Islet of Langerhans (tissue), 1 donor: ENCODE measurements at regions not wholly inside any gene's neighbourhood (a gene's known extent, or its start where the extent isn't known, plus 50 kb on each side); places are given as distances from the start of the nearest gene placed in this dataset.

Experiments
- FAIRE-seq: peaks from one replicate; lab custom pipeline; 2011; peaks lifted over from hg19 to GRCh38; lab: Jason Lieb, UNC

GRCh38 chr22:48438096-48438495, 1389.6 kb downstream of the BRD1 start:
- FAIRE-seq: no peak

- no peak for FAIRE-seq
These were observed 1391.3 kb downstream of the BRD1 start for GRCh38 chr22:48436201-48436931.

DNA sequence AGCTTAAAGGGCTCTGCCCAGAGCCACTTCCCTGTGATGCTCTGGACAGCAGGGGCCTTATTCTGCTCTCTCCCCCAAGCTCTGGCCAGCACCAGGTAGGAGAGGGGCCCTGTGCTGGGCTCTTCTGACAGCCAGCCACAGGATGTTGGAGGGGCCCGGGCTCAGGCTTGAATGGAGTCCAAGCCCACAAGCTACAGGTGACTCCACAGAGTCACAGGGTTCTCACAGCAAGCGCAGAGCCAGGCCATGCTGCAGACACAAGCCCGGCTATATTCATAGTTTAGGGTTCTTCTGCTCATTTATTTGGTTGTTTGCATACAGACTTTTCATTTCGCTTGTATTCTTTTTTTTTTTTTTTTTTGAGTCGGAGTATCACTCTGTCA, 1392.8 kb downstream of the BRD1 start:
- no peak for FAIRE-seq

DNA sequence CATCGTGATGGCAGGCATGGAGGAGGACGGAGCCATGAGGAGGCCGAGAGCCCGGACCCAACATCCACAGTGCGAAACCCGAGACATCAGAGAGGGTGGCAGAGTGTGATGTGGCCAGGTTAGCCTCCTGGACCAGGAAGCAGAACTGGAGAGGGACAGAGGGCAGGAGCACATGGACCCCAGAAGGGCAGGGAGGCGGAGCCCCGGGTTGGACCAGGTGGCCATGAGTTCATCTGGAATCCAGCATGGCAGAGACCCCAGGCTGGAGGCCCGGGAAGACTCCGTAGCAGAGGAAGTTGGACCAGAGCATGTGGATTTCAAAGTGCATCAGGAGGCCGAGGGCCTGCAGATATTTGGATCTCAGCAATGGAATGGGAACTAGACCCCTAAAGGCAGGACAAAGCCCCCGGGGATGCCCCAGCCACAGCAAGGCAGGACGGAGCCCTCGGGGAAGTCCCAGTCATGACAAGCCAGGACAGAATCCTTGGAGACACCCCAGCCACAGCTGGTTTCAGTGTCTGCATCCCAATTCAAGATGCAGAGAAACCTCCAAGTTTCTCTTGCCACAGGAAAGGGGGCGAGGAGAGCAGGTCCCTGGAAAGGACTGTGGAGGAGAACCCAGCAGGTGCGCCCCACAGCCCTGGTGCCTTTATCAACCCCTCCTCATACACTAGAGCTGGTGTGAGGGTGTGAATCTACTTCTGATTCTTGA, 1393.4 kb downstream of the BRD1 start:
- FAIRE-seq: no peak

DNA sequence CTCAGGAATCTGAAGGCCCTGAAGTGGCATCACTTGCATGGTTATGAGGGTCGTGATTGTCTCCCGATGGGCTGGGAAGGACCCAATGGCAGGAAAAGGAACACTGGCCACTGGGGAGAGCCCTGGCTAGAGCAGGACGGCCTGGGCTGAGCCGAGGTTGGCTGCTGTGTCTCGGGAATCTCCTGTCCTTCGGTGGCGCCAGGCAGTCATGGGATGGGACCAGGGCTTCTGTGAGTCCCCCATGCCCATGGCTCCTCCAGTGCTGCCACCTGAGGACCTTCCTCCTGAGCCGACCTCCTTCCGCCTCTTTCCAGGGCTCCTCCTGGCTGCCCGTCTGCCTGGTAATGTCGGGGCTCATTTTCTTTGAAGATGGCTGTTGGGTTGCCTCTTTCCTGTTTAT, 1394.0 kb downstream of the BRD1 start:
- FAIRE-seq: no peak

GRCh38 chr22:48432781-48433518, 1394.7 kb downstream of the BRD1 start:
- no peak for FAIRE-seq

GRCh38 chr22:48431536-48432315, 1395.9 kb downstream of the BRD1 start:
- no peak for FAIRE-seq

GRCh38 chr22:48431014-48431413, 1396.7 kb downstream of the BRD1 start:
- FAIRE-seq: no peak

GRCh38 chr22:48429446-48430020, 1398.1 kb downstream of the BRD1 start:
- no peak for FAIRE-seq

DNA sequence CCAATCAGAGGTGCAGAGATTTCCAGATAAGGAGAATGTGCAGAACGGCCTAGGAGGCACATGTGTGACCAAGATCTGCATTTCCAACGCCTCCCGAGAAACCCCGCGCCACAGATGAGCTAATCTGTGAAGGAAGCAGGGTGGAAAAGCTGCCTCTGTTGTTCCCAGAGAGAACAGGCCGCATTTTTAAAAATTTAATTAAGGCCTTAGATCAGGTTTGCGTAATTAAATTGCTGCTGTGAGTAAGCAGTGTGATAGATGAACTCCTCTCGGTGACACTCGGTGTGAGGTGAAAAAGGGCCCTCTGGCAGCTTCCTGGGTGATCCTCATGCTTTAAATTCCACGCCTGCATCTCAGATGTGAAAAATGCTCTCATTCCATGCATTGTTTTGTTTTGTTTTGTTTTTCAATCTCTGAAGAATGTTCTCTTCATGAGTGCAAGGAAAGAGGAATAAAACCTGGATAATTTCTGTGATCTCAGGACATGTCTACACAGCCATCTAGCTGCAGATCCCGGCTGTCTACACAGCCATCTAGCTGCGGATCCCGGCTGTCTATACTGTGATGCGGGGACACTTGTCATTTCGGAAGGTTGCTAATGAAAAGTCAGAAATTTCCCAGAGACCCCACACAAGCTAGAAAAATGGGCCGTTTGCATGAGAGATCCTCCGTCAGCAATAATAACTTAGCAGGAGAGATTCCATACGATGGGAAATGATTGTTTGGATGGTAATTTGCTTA, 1398.9 kb downstream of the BRD1 start:
- no peak for FAIRE-seq

DNA sequence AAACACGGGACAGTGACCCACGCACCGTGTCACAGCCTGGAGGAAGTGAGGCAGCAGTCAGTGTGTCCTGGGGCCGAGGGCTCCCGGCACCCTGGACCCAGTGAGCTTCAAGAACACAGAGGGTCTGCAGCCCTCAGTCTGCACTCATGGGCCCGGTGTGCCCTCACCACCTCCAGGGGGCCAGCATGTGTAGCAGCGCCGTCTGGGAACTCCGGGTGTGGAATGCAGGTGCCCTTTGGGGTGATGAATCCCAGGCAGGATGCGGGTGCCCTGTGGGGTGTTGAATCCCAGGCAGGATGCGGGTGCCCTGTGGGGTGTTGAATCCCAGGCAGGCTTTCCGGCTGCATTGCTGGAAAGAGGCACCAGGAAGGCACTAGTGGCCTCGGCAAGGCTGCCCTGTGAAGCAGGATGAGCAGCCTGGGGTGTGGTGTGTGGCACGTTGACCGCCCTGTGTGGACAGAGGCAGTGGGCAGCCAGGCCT, 1399.9 kb downstream of the BRD1 start:
- FAIRE-seq: no peak

GRCh38 chr22:48426466-48427380, 1401.0 kb downstream of the BRD1 start:
- no peak for FAIRE-seq

- no peak for FAIRE-seq
These were observed 1402.0 kb downstream of the BRD1 start for GRCh38 chr22:48425641-48426040.

GRCh38 chr22:48425091-48425506, 1402.6 kb downstream of the BRD1 start:
- FAIRE-seq: no peak

GRCh38 chr22:48424661-48425060, 1403.0 kb downstream of the BRD1 start:
- FAIRE-seq: no peak

GRCh38 chr22:48424201-48424627, 1403.5 kb downstream of the BRD1 start:
- FAIRE-seq: no peak

DNA sequence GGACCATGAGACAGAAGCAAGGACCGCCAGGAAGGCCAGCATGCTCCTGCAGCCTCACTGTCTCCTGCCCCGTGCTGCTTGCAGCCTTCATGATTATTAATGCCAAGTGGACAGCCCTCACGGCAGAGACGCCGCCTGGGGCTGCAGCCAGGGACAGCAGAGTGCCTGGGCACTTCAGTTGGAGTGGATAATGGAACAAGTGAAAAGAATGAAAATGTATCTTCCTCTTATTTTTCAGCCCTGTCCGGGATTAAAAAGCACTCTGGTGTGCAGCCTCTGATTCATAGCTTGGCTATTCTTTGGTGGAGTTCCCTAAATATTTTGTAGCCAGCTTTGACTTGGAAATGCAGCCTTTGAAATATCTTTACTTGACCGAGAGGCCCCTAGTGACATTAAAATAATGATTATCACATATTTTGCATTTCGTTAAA, 1404.2 kb downstream of the BRD1 start:
- no peak for FAIRE-seq

DNA sequence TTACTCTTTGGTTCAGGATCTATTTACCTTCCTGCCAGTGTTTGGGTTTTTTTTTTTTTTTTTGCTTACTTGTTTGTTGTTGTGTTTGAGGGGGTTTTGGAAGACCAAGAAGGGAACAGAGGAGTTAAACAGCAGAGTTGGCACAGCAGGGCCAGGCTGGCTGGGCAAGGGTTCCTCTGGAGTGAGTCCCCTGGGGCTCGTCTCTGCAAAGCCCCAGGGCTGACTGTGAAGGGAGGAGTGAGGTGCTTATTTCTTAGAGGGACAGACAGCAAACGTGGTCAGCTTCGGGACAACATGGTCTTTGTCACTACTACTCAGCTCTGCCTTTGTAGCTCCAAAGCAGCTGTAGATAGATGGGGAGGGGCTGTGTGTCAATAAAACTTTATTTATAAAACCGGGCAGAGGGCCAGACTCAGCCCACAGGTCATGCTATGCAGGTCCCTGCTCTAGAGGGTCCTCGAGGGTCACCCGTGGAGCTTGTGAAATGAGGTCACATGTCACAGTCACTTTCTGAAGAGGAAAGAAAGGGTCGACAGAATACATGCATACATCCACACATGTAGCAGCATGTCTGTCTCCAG, 1404.7 kb downstream of the BRD1 start:
- FAIRE-seq: no peak

GRCh38 chr22:48418831-48419230, 1408.8 kb downstream of the BRD1 start:
- FAIRE-seq: no peak
